NCI-H2107 treated with DMSO at 0.1 percent for 48 hours (cell line): ENCODE measurements at regions not wholly inside any gene's neighbourhood (a gene's known extent, or its start where the extent isn't known, plus 50 kb on each side); places are given as distances from the start of the nearest gene placed in this dataset.
"Not testable (repeated sequence)": the region's sequence is repeated elsewhere in the genome, so short reads cannot be mapped to it uniquely, and the experiment has no call there.

ENCODE experiments used
- DNase-seq: peaks from one replicate; lab custom pipeline; 2025; ENCODE audit not compliant: unreplicated experiment; lab: John Stamatoyannopoulos, UW

GRCh38 chr6:120930500-120930899, 403.8 kb downstream of the TBC1D32 start:
- DNase-seq, result not testable (repeated sequence)

GRCh38 chr6:120924214-120924613, 410.1 kb downstream of the TBC1D32 start:
- no peak for DNase-seq

- no peak for DNase-seq
Observed at GRCh38 chr6:120918137-120918536, 416.1 kb downstream of the TBC1D32 start.

GRCh38 chr6:120916844-120917243, 417.4 kb downstream of the TBC1D32 start:
- no peak for DNase-seq

GRCh38 chr6:120913486-120913885, 420.8 kb downstream of the TBC1D32 start:
- DNase-seq, result no peak

GRCh38 chr6:120908767-120909166, 425.5 kb downstream of the TBC1D32 start:
- no peak for DNase-seq

DNA sequence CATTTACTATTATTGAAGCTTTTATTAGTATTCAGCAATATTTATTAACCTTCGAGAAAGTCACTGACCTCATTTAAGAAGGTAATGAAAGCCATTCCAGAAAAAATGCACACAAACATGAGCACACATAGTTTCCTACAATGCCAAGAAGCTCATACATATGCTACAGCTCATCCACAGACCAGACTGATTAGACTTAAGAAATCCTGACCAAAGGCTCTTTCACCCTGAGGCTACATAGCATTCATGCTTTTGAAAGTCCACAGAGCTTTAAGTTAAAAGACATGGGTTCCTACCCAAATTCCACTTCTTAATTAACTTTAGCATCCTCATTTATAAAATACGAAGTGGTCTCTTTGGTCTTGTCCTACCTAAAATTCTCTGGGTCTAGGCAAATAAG, 430.4 kb downstream of the TBC1D32 start:
- DNase-seq, result no peak

GRCh38 chr6:120899932-120900331, 434.3 kb downstream of the TBC1D32 start:
- DNase-seq, result no peak

DNA sequence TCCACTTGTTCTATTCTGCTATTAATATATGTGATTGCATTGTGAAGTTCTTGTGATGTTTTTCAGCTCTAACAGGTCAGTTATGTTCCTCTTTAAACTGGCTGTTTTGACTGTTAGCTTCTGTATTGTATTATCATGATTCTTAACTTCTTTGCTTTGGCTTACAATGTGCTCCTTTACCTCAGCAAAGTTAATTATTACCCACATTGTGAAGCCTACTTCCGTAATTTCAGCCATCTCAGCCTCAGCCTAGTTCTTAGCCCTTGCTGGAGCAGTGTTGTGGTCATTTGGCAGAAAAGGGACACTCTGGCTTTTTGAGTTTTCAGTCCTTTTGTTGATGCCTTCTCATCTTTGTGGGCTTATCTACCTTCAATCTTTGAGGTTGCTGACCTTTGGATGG, 440.2 kb downstream of the TBC1D32 start:
- no peak for DNase-seq

DNA sequence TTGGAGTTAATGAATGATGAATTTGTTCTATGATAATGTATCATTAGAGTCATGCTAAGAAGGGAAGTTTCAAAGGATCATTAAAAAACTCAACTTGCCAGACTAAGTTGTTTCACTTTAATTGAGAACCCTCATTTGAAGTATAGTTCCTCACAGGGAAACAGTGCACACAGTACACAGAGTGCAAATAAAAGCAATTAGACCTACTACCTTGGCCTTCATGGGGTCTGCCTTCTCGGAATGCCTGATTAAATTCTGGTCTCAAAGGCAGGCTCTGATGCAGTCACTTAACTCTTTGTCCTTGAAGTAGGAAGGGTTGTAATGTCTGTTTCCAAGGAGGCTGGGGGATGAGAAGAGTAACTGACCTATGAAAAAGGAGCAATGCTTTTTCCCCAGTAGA, 457.3 kb downstream of the TBC1D32 start:
- no peak for DNase-seq

DNA sequence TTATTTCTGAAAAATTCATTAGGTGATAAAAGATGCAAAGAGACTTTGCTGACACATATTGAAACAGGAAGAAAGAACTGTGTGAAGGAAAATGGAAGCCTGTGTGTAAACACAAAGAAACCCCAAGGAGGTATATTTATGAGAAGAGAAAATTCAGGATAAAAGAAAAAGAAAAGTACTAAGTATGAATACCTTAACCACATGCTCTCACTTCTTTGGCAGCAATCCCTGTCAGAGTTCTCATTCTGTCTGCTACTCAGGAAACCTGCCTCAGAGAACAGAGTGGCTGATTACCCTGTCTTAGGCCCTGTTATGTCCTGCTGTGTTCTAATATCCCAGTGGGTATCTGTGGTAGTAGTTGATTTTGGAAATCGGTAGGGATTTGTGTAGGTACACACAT, 457.9 kb downstream of the TBC1D32 start:
- no peak for DNase-seq

- no peak for DNase-seq
Observed at GRCh38 chr6:120875900-120876299, 458.4 kb downstream of the TBC1D32 start.

DNA sequence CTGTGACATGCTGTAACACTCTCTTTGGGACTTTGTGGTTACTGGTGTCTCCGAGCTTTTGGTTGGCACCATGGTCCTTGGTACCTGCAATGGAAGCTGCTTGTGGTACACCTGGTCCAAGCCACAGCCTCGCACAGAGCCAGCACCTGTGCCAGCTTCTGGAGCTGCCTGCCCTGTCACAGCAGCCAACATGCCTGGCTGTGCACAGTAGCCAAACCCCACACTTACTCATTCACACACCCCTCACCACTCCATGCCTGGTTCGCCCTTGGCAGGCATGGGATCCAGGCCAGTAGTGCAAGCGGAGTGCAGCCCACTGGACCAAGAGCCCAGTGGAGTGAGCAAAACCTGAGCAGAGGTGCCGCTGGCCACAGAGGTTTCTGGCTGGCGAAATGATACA, 459.9 kb downstream of the TBC1D32 start:
- DNase-seq, result no peak

GRCh38 chr6:120873125-120873865, 461.0 kb downstream of the TBC1D32 start:
- no peak for DNase-seq

- no peak for DNase-seq
Observed at GRCh38 chr6:120872262-120872578, 462.1 kb downstream of the TBC1D32 start.

DNA sequence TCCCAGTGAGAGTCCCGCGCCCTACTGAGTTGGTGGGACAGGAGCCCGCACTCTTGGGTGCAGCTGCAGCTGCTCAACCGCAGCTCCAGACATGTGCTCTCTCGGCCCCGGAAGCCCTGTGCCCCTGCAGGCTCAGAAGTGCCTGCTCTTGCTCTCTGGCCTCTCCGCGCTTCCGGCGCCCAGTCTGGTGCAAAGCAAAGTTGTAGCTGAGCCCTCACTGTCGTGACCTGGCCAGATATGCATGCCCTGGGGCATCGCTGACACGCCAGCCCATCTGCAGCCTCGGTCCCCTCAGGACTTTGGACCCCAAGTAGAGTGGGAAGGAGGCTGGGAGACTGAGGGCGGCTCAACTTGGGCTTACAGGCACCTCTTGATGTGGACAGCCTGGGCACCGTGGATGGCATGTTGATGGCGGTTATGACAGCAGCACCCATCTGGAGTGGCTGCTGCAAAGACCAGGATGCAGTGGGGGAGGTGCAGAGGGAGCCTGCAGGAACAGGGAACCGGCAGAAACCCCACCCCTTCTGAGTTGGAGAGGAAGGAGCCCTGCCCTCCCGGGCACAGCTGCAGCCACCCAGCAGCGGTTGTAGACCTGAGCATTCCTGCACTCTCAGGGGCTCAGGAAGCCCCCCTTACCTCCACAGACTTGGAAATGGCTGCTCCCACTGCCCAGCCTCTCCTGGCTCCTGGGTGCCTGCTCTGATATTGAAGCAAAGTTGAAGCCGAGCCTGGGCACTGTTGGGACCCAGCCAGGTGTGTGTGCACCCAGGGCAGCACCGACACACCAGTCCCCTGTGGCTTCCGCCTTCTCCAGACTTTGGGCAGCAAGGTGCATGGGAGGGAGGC, 462.6 kb downstream of the TBC1D32 start:
- no peak for DNase-seq

DNA sequence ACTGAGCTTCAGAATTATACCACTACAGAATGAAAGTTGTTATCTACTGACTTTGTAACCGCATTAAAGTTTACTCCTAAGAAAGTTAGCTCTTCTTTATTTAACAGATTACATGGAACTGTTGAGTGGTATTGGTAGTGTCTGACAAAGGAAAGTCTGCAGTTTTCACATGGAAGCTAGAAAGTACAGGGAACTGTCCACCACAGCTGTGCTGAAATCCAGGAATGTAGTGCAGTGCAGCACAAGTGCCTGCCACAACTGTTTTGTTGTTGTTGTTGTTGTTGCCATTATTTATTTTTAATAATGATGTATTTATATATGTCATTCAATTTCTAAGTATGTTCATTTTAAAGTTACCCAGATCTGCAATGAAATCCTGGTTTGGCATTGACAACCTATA, 464.9 kb downstream of the TBC1D32 start:
- no peak for DNase-seq

- DNase-seq, result no peak
Observed at GRCh38 chr6:120857422-120857821, 476.9 kb downstream of the TBC1D32 start.

- no peak for DNase-seq
Observed at GRCh38 chr6:120854583-120854982, 479.7 kb downstream of the TBC1D32 start.

GRCh38 chr6:120853489-120853888, 480.8 kb downstream of the TBC1D32 start:
- DNase-seq, result no peak

DNA sequence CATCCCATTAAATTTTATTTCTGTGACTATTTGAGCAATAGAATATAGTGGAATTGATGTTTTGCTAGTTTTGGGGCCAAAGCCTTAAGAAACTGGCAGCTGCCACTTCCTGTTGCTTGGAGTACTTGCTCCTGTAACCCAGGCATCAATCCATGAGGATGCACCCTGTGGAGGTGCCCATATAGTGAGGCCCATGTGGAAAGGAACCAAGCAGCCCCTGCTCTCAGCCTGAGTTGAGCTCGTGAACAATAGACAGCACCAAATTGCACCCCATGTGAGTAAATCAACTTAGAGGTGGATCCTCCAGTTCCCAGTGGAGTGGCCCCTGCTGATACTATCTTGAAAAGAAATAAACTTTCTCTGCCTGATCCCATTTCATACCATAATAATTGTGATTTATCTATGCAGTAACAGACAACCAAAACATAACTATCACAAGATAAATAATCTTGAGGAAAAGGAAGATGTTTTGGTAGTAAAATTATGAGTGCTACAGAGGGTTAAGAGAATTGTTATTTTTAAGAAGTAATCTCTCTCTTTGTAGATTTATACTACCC, 481.9 kb downstream of the TBC1D32 start:
- DNase-seq, result no peak

DNA sequence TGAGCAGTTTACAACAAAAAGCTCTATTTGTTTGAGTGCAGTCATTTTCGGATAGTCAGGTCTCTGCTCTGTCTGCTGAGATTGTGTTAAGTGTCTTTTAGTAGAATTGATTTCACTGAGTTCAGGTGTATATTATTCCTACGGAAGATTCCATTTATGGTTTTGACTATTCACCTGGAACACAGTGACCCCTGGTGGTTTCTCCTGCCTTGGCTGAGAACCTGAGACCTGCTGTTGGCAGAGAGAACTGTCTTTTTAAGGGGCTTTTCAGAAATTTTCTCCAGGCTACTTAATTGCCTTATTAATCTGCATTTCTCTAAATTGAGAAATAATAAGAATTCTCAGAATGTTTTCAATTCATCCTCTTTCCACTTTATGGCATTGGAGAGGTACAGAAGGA, 508.0 kb downstream of the TBC1D32 start:
- DNase-seq, result no peak
